ENCODE measurements at regions not wholly inside any gene's neighbourhood (a gene's known extent, or its start where the extent isn't known, plus 50 kb on each side); places are given as distances from the start of the nearest gene placed in this dataset.

GRCh38 chr4:123790681-123791080 is 394.1 kb downstream of the SPRY1 start:
- WGBS, 3 donors, result 41 to 62% (median 47%) methylated on average over 1 of the region's 1 CpG
- no peak for DNase-seq
- no peak overlapping the region for H3K27ac ChIP-seq (ENCODE audit: low read depth in 1 of 3, low read length in 2 of 3)
- no peaks in the 10 kb centered on the region for H3K27me3 ChIP-seq (ENCODE audit: control insufficient read depth in 3 of 3, insufficient read depth in 3 of 3, low read length in 3 of 3)
- FAIRE-seq, result no peak
- no peak overlapping the region for H3K4me3 ChIP-seq (ENCODE audit: low read depth in 1 of 3, low read length in 3 of 3)
- no peaks in the 10 kb centered on the region for H3K9me3 ChIP-seq (ENCODE audit: control insufficient read depth in 2 of 2, insufficient read depth in 1 of 2, low read depth in 1 of 2, low read length in 1 of 2)
- no peaks in the 10 kb centered on the region for H3K4me1 ChIP-seq (ENCODE audit: control insufficient read depth in 3 of 3, insufficient read depth in 2 of 3, low read depth in 1 of 3, low read length in 2 of 3)
- no peaks in the 10 kb centered on the region for H3K36me3 ChIP-seq (ENCODE audit: control insufficient read depth in 3 of 3, insufficient read depth in 2 of 3, low read depth in 1 of 3, low read length in 3 of 3)

- Histone ChIP-seq H3K9me3 (ENCODE audit: control insufficient read depth in 2 of 2, insufficient read depth in 1 of 2, low read depth in 1 of 2, low read length in 1 of 2) (peaks cover 0 to 3% of the 10 kb centered on the region in 2 donors), H3K36me3 (ENCODE audit: control insufficient read depth in 3 of 3, insufficient read depth in 2 of 3, low read depth in 1 of 3, low read length in 3 of 3) (no peaks in the 10 kb centered on the region), H3K27me3 (ENCODE audit: control insufficient read depth in 3 of 3, insufficient read depth in 3 of 3, low read length in 3 of 3) (no peaks in the 10 kb centered on the region), H3K4me1 (ENCODE audit: control insufficient read depth in 3 of 3, insufficient read depth in 2 of 3, low read depth in 1 of 3, low read length in 2 of 3) (peaks cover 0 to 14% (median 0%) of the 10 kb centered on the region in 3 donors), H3K27ac (ENCODE audit: low read depth in 1 of 3, low read length in 2 of 3) (no peak overlapping the region), H3K4me3 (ENCODE audit: low read depth in 1 of 3, low read length in 3 of 3) (no peak overlapping the region)
- DNase-seq (no peak), FAIRE-seq (no peak)
- WGBS, 3 donors, result 75 to 88% (median 85%) methylated on average over 4 of the region's 4 CpGs
Measured at GRCh38 chr4:123802082-123802645, 405.6 kb downstream of the SPRY1 start.

- DNase-seq (no peak), FAIRE-seq (no peak)
- no peak overlapping the region for H3K4me3 ChIP-seq (ENCODE audit: low read depth in 1 of 3, low read length in 3 of 3)
- H3K27me3 ChIP-seq (ENCODE audit: control insufficient read depth in 3 of 3, insufficient read depth in 3 of 3, low read length in 3 of 3), result no peaks in the 10 kb centered on the region
- no peaks in the 10 kb centered on the region for H3K9me3 ChIP-seq (ENCODE audit: control insufficient read depth in 2 of 2, insufficient read depth in 1 of 2, low read depth in 1 of 2, low read length in 1 of 2)
- 53 to 71% (median 57%) methylated on average over 2 of the region's 2 CpGs for WGBS, 3 donors
- H3K4me1 ChIP-seq (ENCODE audit: control insufficient read depth in 3 of 3, insufficient read depth in 2 of 3, low read depth in 1 of 3, low read length in 2 of 3), result peaks cover 0 to 14% (median 0%) of the 10 kb centered on the region in 3 donors
- H3K36me3 ChIP-seq (ENCODE audit: control insufficient read depth in 3 of 3, insufficient read depth in 2 of 3, low read depth in 1 of 3, low read length in 3 of 3), result no peaks in the 10 kb centered on the region
- peak overlapping the region in 1 of 3 donors; percentile 45 for H3K27ac ChIP-seq (ENCODE audit: low read depth in 1 of 3, low read length in 2 of 3)
Measured at GRCh38 chr4:123802933-123803332, 406.3 kb downstream of the SPRY1 start.

GRCh38 chr4:123804196-123804721 is 407.7 kb downstream of the SPRY1 start:
- Histone ChIP-seq H3K4me1 (ENCODE audit: control insufficient read depth in 3 of 3, insufficient read depth in 2 of 3, low read depth in 1 of 3, low read length in 2 of 3) (peaks cover 0 to 14% (median 0%) of the 10 kb centered on the region in 3 donors), H3K4me3 (ENCODE audit: low read depth in 1 of 3, low read length in 3 of 3) (no peak overlapping the region), H3K27ac (ENCODE audit: low read depth in 1 of 3, low read length in 2 of 3) (peak overlapping the region in 1 of 3 donors; percentile 51), H3K9me3 (ENCODE audit: control insufficient read depth in 2 of 2, insufficient read depth in 1 of 2, low read depth in 1 of 2, low read length in 1 of 2) (no peaks in the 10 kb centered on the region), H3K27me3 (ENCODE audit: control insufficient read depth in 3 of 3, insufficient read depth in 3 of 3, low read length in 3 of 3) (no peaks in the 10 kb centered on the region), H3K36me3 (ENCODE audit: control insufficient read depth in 3 of 3, insufficient read depth in 2 of 3, low read depth in 1 of 3, low read length in 3 of 3) (no peaks in the 10 kb centered on the region)
- DNase-seq, result no peak
- 71 to 87% (median 83%) methylated on average over 3 of the region's 3 CpGs for WGBS, 3 donors
- FAIRE-seq, result no peak

GRCh38 chr4:123806056-123806455 is 409.5 kb downstream of the SPRY1 start:
- 60 to 72% (median 68%) methylated on average over 1 of the region's 1 CpG for WGBS, 3 donors
- FAIRE-seq (no peak), DNase-seq (no peak)
- Histone ChIP-seq H3K27ac (ENCODE audit: low read depth in 1 of 3, low read length in 2 of 3) (no peak overlapping the region), H3K36me3 (ENCODE audit: control insufficient read depth in 3 of 3, insufficient read depth in 2 of 3, low read depth in 1 of 3, low read length in 3 of 3) (no peaks in the 10 kb centered on the region), H3K9me3 (ENCODE audit: control insufficient read depth in 2 of 2, insufficient read depth in 1 of 2, low read depth in 1 of 2, low read length in 1 of 2) (no peaks in the 10 kb centered on the region), H3K27me3 (ENCODE audit: control insufficient read depth in 3 of 3, insufficient read depth in 3 of 3, low read length in 3 of 3) (no peaks in the 10 kb centered on the region), H3K4me3 (ENCODE audit: low read depth in 1 of 3, low read length in 3 of 3) (no peak overlapping the region), H3K4me1 (ENCODE audit: control insufficient read depth in 3 of 3, insufficient read depth in 2 of 3, low read depth in 1 of 3, low read length in 2 of 3) (peaks cover 0 to 14% (median 0%) of the 10 kb centered on the region in 3 donors)

GRCh38 chr4:123807187-123807586 is 410.6 kb downstream of the SPRY1 start:
- DNase-seq, result no peak
- Histone ChIP-seq H3K27me3 (ENCODE audit: control insufficient read depth in 3 of 3, insufficient read depth in 3 of 3, low read length in 3 of 3) (no peaks in the 10 kb centered on the region), H3K36me3 (ENCODE audit: control insufficient read depth in 3 of 3, insufficient read depth in 2 of 3, low read depth in 1 of 3, low read length in 3 of 3) (no peaks in the 10 kb centered on the region), H3K4me3 (ENCODE audit: low read depth in 1 of 3, low read length in 3 of 3) (no peak overlapping the region), H3K27ac (ENCODE audit: low read depth in 1 of 3, low read length in 2 of 3) (no peak overlapping the region), H3K4me1 (ENCODE audit: control insufficient read depth in 3 of 3, insufficient read depth in 2 of 3, low read depth in 1 of 3, low read length in 2 of 3) (peaks cover 0 to 14% (median 0%) of the 10 kb centered on the region in 3 donors), H3K9me3 (ENCODE audit: control insufficient read depth in 2 of 2, insufficient read depth in 1 of 2, low read depth in 1 of 2, low read length in 1 of 2) (no peaks in the 10 kb centered on the region)
- FAIRE-seq, result no peak
- 83 to 89% (median 86%) methylated on average over 5 of the region's 5 CpGs for WGBS, 3 donors

- no peak for FAIRE-seq
- 74 to 100% (median 95%) methylated on average over 1 of the region's 1 CpG for WGBS, 3 donors
- no peak overlapping the region for H3K4me3 ChIP-seq (ENCODE audit: low read depth in 1 of 3, low read length in 3 of 3)
- H3K27ac ChIP-seq (ENCODE audit: low read depth in 1 of 3, low read length in 2 of 3), result no peak overlapping the region
- peaks cover 0 to 14% (median 0%) of the 10 kb centered on the region in 3 donors for H3K4me1 ChIP-seq (ENCODE audit: control insufficient read depth in 3 of 3, insufficient read depth in 2 of 3, low read depth in 1 of 3, low read length in 2 of 3)
- H3K27me3 ChIP-seq (ENCODE audit: control insufficient read depth in 3 of 3, insufficient read depth in 3 of 3, low read length in 3 of 3), result no peaks in the 10 kb centered on the region
- H3K36me3 ChIP-seq (ENCODE audit: control insufficient read depth in 3 of 3, insufficient read depth in 2 of 3, low read depth in 1 of 3, low read length in 3 of 3), result no peaks in the 10 kb centered on the region
- no peaks in the 10 kb centered on the region for H3K9me3 ChIP-seq (ENCODE audit: control insufficient read depth in 2 of 2, insufficient read depth in 1 of 2, low read depth in 1 of 2, low read length in 1 of 2)
- DNase-seq, result no peak
Measured at GRCh38 chr4:123807866-123808265, 411.3 kb downstream of the SPRY1 start.

GRCh38 chr4:123809864-123810263 is 413.3 kb downstream of the SPRY1 start:
- Histone ChIP-seq H3K9me3 (ENCODE audit: control insufficient read depth in 2 of 2, insufficient read depth in 1 of 2, low read depth in 1 of 2, low read length in 1 of 2) (no peaks in the 10 kb centered on the region), H3K27me3 (ENCODE audit: control insufficient read depth in 3 of 3, insufficient read depth in 3 of 3, low read length in 3 of 3) (no peaks in the 10 kb centered on the region)
- WGBS, 3 donors, result 24 to 70% (median 46%) methylated on average over 1 of the region's 1 CpG

GRCh38 chr4:123812066-123812390 is 415.4 kb downstream of the SPRY1 start:
- Histone ChIP-seq H3K27ac (ENCODE audit: low read depth in 1 of 3, low read length in 2 of 3) (peak overlapping the region in 1 of 3 donors; percentile 33), H3K4me1 (ENCODE audit: control insufficient read depth in 3 of 3, insufficient read depth in 2 of 3, low read depth in 1 of 3, low read length in 2 of 3) (no peaks in the 10 kb centered on the region), H3K27me3 (ENCODE audit: control insufficient read depth in 3 of 3, insufficient read depth in 3 of 3, low read length in 3 of 3) (no peaks in the 10 kb centered on the region), H3K4me3 (ENCODE audit: low read depth in 1 of 3, low read length in 3 of 3) (no peak overlapping the region), H3K9me3 (ENCODE audit: control insufficient read depth in 2 of 2, insufficient read depth in 1 of 2, low read depth in 1 of 2, low read length in 1 of 2) (no peaks in the 10 kb centered on the region), H3K36me3 (ENCODE audit: control insufficient read depth in 3 of 3, insufficient read depth in 2 of 3, low read depth in 1 of 3, low read length in 3 of 3) (no peaks in the 10 kb centered on the region)
- FAIRE-seq, result no peak
- DNase-seq, result no peak
- WGBS, 3 donors, result 44 to 68% (median 53%) methylated on average over 3 of the region's 3 CpGs

More at GRCh38 chr4:123809864-123810263, 413.3 kb downstream of the SPRY1 start:
- Histone ChIP-seq H3K27ac (ENCODE audit: low read depth in 1 of 3, low read length in 2 of 3) (no peak overlapping the region), H3K4me3 (ENCODE audit: low read depth in 1 of 3, low read length in 3 of 3) (no peak overlapping the region), H3K4me1 (ENCODE audit: control insufficient read depth in 3 of 3, insufficient read depth in 2 of 3, low read depth in 1 of 3, low read length in 2 of 3) (no peaks in the 10 kb centered on the region), H3K36me3 (ENCODE audit: control insufficient read depth in 3 of 3, insufficient read depth in 2 of 3, low read depth in 1 of 3, low read length in 3 of 3) (no peaks in the 10 kb centered on the region)
- FAIRE-seq (no peak), DNase-seq (no peak)

All from small intestine (tissue), 7 donors.